H9 (cell line): ENCODE measurements at regions not wholly inside any gene's neighbourhood (a gene's known extent, or its start where the extent isn't known, plus 50 kb on each side); places are given as distances from the start of the nearest gene placed in this dataset.

Experiments
- DNase-seq: peaks from one replicate; pipeline ENCODE4 v3.0.0-alpha.2; 2017
- H2AFZ ChIP-seq: one replicate; pipeline ENCODE4 v1.6.1; 2013; ENCODE audit warnings: mild to moderate bottlenecking, low read length, control low read depth, moderate library complexity
- H2AK5ac ChIP-seq: 2 replicates; pipeline ENCODE4 v1.6.1; 2013; ENCODE audit warnings: low read length, control low read depth, mixed read lengths; ENCODE audit not compliant: insufficient read length
- H2BK120ac ChIP-seq: one replicate; pipeline ENCODE4 v1.6.1; 2013; ENCODE audit warnings: low read depth, mild to moderate bottlenecking, low read length, control low read depth, inconsistent platforms; ENCODE audit not compliant: poor library complexity, severe bottlenecking
- H2BK12ac ChIP-seq: 2 replicates; pipeline ENCODE4 v1.6.1; 2013; ENCODE audit warnings: low read length, control low read depth, mixed read lengths, low read depth; ENCODE audit not compliant: insufficient read length
- H2BK15ac ChIP-seq: 2 replicates; pipeline ENCODE4 v1.6.1; 2013; ENCODE audit warnings: low read depth, low read length, control low read depth
- H2BK20ac ChIP-seq: one replicate; pipeline ENCODE4 v1.6.1; 2013; ENCODE audit warnings: low read depth, mild to moderate bottlenecking, low read length, control low read depth, inconsistent platforms; ENCODE audit not compliant: poor library complexity, severe bottlenecking
- H2BK5ac ChIP-seq: 2 replicates; pipeline ENCODE4 v1.6.1; 2013; ENCODE audit warnings: low read length, control low read depth, mixed read lengths; ENCODE audit not compliant: insufficient read length
- H3K14ac ChIP-seq: 2 replicates; pipeline ENCODE4 v1.6.1; 2013; ENCODE audit warnings: low read length, control low read depth; ENCODE audit not compliant: insufficient read depth
- H3K18ac ChIP-seq: 2 replicates; pipeline ENCODE4 v1.6.1; 2013; ENCODE audit warnings: low read depth, mild to moderate bottlenecking, mixed read lengths, low read length, control low read depth; ENCODE audit not compliant: insufficient read length
- H3K23ac ChIP-seq: 2 replicates; pipeline ENCODE4 v1.6.1; 2013; ENCODE audit warnings: low read length, control low read depth, mixed read lengths, low read depth; ENCODE audit not compliant: insufficient read length
- H3K23me2 ChIP-seq: 2 replicates; pipeline ENCODE4 v1.6.1; 2013; ENCODE audit warnings: low read depth, mild to moderate bottlenecking, mixed read lengths, low read length, control low read depth; ENCODE audit not compliant: insufficient read length, poor library complexity, severe bottlenecking
- H3K27ac ChIP-seq: 2 replicates; pipeline ENCODE4 v1.5.1; 2013; ENCODE audit warnings: low read length, control low read depth, mixed read lengths, low read depth; ENCODE audit not compliant: insufficient read length
- H3K27me3 ChIP-seq: 2 replicates; pipeline ENCODE4 v1.6.1; 2013; ENCODE audit warnings: low read length, control low read depth, inconsistent platforms; ENCODE audit not compliant: insufficient read depth
- H3K4ac ChIP-seq: 2 replicates; pipeline ENCODE4 v1.6.1; 2013; ENCODE audit warnings: low read depth, mild to moderate bottlenecking, control low read depth, inconsistent platforms, low read length, moderate library complexity
- H3K4me1 ChIP-seq: 2 replicates; pipeline ENCODE4 v1.6.1; 2013; ENCODE audit warnings: low read length, control low read depth, inconsistent platforms; ENCODE audit not compliant: insufficient read depth
- H3K4me2 ChIP-seq: 2 replicates; pipeline ENCODE4 v1.6.1; 2013; ENCODE audit warnings: low read length, control low read depth, mixed read lengths; ENCODE audit not compliant: insufficient read length, insufficient read depth
- H3K56ac ChIP-seq: 2 replicates; pipeline ENCODE4 v1.6.1; 2013; ENCODE audit warnings: low read depth, mild to moderate bottlenecking, mixed read lengths, low read length, control low read depth; ENCODE audit not compliant: insufficient read length
- H3K79me1 ChIP-seq: 2 replicates; pipeline ENCODE4 v1.6.1; 2013; ENCODE audit warnings: low read depth, mild to moderate bottlenecking, moderate library complexity, low read length, control low read depth, inconsistent platforms; ENCODE audit not compliant: insufficient read depth, poor library complexity, severe bottlenecking
- H3K79me2 ChIP-seq: 2 replicates; pipeline ENCODE4 v1.6.1; 2013; ENCODE audit warnings: low read length, control low read depth, inconsistent platforms; ENCODE audit not compliant: insufficient read depth
- H3K9ac ChIP-seq: 2 replicates; pipeline ENCODE4 v1.6.1; 2013; ENCODE audit warnings: low read length, control low read depth, mixed read lengths; ENCODE audit not compliant: insufficient read length; ENCODE audit errors: extremely low read depth
- H3K9me3 ChIP-seq: one replicate; pipeline ENCODE4 v1.6.1; 2013; ENCODE audit warnings: low read depth, low read length, inconsistent platforms; ENCODE audit not compliant: control insufficient read depth
- H3T11ph ChIP-seq: one replicate; pipeline ENCODE4 v1.6.1; 2013; ENCODE audit warnings: mild to moderate bottlenecking, low read length, control low read depth, inconsistent platforms
- H4K20me1 ChIP-seq: one replicate; pipeline ENCODE4 v1.6.1; 2013; ENCODE audit not compliant: control insufficient read depth, insufficient read length, insufficient read depth
- H4K5ac ChIP-seq: 2 replicates; pipeline ENCODE4 v1.6.1; 2013; ENCODE audit warnings: low read depth, mild to moderate bottlenecking, mixed read lengths, low read length, control low read depth; ENCODE audit not compliant: insufficient read length
- H4K8ac ChIP-seq: replicated peaks from 2 replicates; pipeline ENCODE4 v1.6.1; 2013; ENCODE audit warnings: low read length, control low read depth, mixed read lengths, low read depth; ENCODE audit not compliant: insufficient read length
- H4K91ac ChIP-seq: 2 replicates; pipeline ENCODE4 v1.6.1; 2013; ENCODE audit warnings: low read depth, mild to moderate bottlenecking, moderate library complexity, mixed read lengths, low read length, control low read depth; ENCODE audit not compliant: insufficient read length
- H3K27ac Mint-ChIP-seq, 3 experiments: 2 replicates in 2 of 3; 3 replicates in 1 of 3; pipeline ENCODE4 v1.8.0; 2020 to 2021; ENCODE audit warnings: mixed read lengths in 3 of 3, mild to moderate bottlenecking in 1 of 3, moderate library complexity in 1 of 3
- H3K27me3 Mint-ChIP-seq: 2 replicates; pipeline ENCODE4 v1.8.0; 2021; ENCODE audit warnings: low read depth, mild to moderate bottlenecking, moderate library complexity, mixed read lengths
- H3K36me3 Mint-ChIP-seq, 3 experiments: 2 replicates in 2 of 3; 3 replicates in 1 of 3; pipeline ENCODE4 v1.8.0; 2020 to 2021; ENCODE audit warnings: low read depth in 3 of 3, mixed read lengths in 3 of 3; ENCODE audit not compliant: insufficient read depth in 1 of 3
- H3K4me1 Mint-ChIP-seq, 2 experiments: 2 replicates each; pipeline ENCODE4 v1.8.0; 2020; ENCODE audit warnings: mixed read lengths in 2 of 2
- H3K4me3 Mint-ChIP-seq, 2 experiments: 2 replicates in 1 of 2; 3 replicates in 1 of 2; pipeline ENCODE4 v1.8.0; 2020 to 2021; ENCODE audit warnings: mild to moderate bottlenecking in 2 of 2, mixed read lengths in 2 of 2, moderate library complexity in 1 of 2
- H3K9me3 Mint-ChIP-seq, 2 experiments: 2 replicates in 1 of 2; 3 replicates in 1 of 2; pipeline ENCODE4 v1.8.0; 2020; ENCODE audit warnings: mild to moderate bottlenecking in 2 of 2, mixed read lengths in 2 of 2, moderate library complexity in 1 of 2
- WGBS: extraction: QIAGEN DNeasy Blood & Tissue Kit; methylation state at CpG from one replicate; pipeline ENCODE4 v1.1.7; 2013; ENCODE audit warnings: missing lambda C conversion rate, low lambda C conversion rate, mixed read lengths; ENCODE audit not compliant: insufficient read length; ENCODE audit errors: extremely low coverage; 5-methylcytosine and 5-hydroxymethylcytosine counted together
- TF ChIP-seq, protein P1 (sequence below): fragments of 200-600 bp; sonication (generic); conservative IDR thresholded peaks from 3 replicates; pipeline ENCODE4 v1.8.0; 2021; ENCODE audit warnings: antibody characterized with exemption, mild to moderate bottlenecking

DNA sequence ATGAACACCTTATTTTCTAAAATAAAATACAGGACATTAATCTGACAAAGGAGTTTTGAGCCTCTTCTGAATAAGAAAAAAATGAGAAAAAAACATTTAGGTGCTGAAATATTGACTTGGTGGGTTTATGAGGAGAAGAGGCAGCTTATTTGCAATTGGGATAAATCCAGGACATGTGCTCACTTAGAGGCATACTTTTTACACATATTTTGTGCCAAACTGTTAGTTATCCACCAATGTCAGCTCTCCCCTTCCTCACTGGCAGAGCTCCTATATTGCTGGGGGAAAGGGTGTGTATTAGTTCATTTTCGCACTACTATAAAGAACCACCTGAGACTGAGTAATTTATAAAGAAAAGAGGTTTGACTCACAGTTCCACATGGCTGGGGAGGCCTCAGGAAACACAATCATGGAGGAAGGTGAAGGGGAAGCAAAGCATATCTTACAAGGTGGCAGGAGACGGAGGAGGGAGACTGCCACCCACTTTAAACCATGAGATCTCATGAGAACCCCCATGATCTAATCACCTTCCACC lies 135.4 kb upstream of the EGLN3 start:
- Mint-ChIP-seq H3K36me3 (no peaks in the 10 kb centered on the region), H3K9me3 (no peaks in the 10 kb centered on the region; a peak in 1 of 5 replicates), H3K4me3 (no peak overlapping the region), H3K27ac (no peak overlapping the region), H3K4me1 (peaks cover 5 to 8% of the 10 kb centered on the region in 2 experiments), H3K27me3 (peaks cover 5% of the 10 kb centered on the region)
- no peak overlapping the region for H3K14ac ChIP-seq
- TF ChIP-seq, protein P1, sequence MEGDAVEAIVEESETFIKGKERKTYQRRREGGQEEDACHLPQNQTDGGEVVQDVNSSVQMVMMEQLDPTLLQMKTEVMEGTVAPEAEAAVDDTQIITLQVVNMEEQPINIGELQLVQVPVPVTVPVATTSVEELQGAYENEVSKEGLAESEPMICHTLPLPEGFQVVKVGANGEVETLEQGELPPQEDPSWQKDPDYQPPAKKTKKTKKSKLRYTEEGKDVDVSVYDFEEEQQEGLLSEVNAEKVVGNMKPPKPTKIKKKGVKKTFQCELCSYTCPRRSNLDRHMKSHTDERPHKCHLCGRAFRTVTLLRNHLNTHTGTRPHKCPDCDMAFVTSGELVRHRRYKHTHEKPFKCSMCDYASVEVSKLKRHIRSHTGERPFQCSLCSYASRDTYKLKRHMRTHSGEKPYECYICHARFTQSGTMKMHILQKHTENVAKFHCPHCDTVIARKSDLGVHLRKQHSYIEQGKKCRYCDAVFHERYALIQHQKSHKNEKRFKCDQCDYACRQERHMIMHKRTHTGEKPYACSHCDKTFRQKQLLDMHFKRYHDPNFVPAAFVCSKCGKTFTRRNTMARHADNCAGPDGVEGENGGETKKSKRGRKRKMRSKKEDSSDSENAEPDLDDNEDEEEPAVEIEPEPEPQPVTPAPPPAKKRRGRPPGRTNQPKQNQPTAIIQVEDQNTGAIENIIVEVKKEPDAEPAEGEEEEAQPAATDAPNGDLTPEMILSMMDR = no peak
- H3K79me2 ChIP-seq = no peaks in the 10 kb centered on the region
- no peak overlapping the region for H2AK5ac ChIP-seq
- H3K56ac ChIP-seq = no peak overlapping the region
- H4K91ac ChIP-seq = no peak overlapping the region
- H2BK15ac ChIP-seq = no peak overlapping the region
- no CpG with 5 or more reads among the region's 2 CpGs for WGBS
- no peak for DNase-seq
- H3T11ph ChIP-seq = no peak overlapping the region
- no peak overlapping the region for H4K8ac ChIP-seq
- no peak overlapping the region for H3K23ac ChIP-seq
- H3K4me1 ChIP-seq = no peaks in the 10 kb centered on the region; the same call in 1 of the 2 replicates
- H2BK5ac ChIP-seq = no peak overlapping the region
- no peaks in the 10 kb centered on the region for H3K27me3 ChIP-seq
- no peaks in the 10 kb centered on the region for H3K9me3 ChIP-seq
- no peaks in the 10 kb centered on the region for H3K23me2 ChIP-seq
- no peak overlapping the region for H3K27ac ChIP-seq
- no peaks in the 10 kb centered on the region for H4K20me1 ChIP-seq
- no peak overlapping the region for H2BK20ac ChIP-seq
- H3K4ac ChIP-seq = no peak overlapping the region
- H4K5ac ChIP-seq = no peak overlapping the region
- H2AFZ ChIP-seq = no peak overlapping the region
- H3K79me1 ChIP-seq = no peaks in the 10 kb centered on the region
- no peak overlapping the region for H3K9ac ChIP-seq
- no peak overlapping the region for H3K4me2 ChIP-seq
- no peak overlapping the region for H2BK12ac ChIP-seq
- H3K18ac ChIP-seq = no peak overlapping the region
- H2BK120ac ChIP-seq = no peak overlapping the region
